HUDEP-2 (cell line): ENCODE measurements at regions not wholly inside any gene's neighbourhood (a gene's known extent, or its start where the extent isn't known, plus 50 kb on each side); places are given as distances from the start of the nearest gene placed in this dataset.
"Not testable (repeated sequence)": the region's sequence is repeated elsewhere in the genome, so short reads cannot be mapped to it uniquely, and the experiment has no call there.

Experiments
- DNase-seq, 76 experiments: peaks; one replicate each; lab custom pipeline; 2025; ENCODE audit not compliant: unreplicated experiment in 76 of 76; lab: John Stamatoyannopoulos, UW

- DNase-seq = no peak
Observed at GRCh38 chr7:93663561-93664299, 89.2 kb upstream of the CALCR start.

- not testable (repeated sequence) for DNase-seq
Observed at GRCh38 chr7:93658163-93658562, 83.6 kb upstream of the CALCR start.

- DNase-seq = no peak
Observed at GRCh38 chr7:93651603-93652159, 77.2 kb upstream of the CALCR start.

- no peak for DNase-seq
Observed at GRCh38 chr7:93646538-93646937, 72.0 kb upstream of the CALCR start.

- no peak for DNase-seq
Observed at GRCh38 chr7:93636276-93636675, 61.8 kb upstream of the CALCR start.

- DNase-seq = no peak
Observed at GRCh38 chr7:93632371-93632770, 57.8 kb upstream of the CALCR start.

GRCh38 chr7:93629291-93629801 lies 54.8 kb upstream of the CALCR start:
- DNase-seq = no peak

GRCh38 chr7:93626869-93627268 lies 52.3 kb upstream of the CALCR start:
- no peak for DNase-seq
